ENCODE measurements at regions not wholly inside any gene's neighbourhood (a gene's known extent, or its start where the extent isn't known, plus 50 kb on each side); places are given as distances from the start of the nearest gene placed in this dataset.

GRCh38 chr9:80094176-80094771 is 522.5 kb downstream of the TLE4 start:
- Histone ChIP-seq H3F3A (ENCODE audit: control insufficient read depth, insufficient read depth) (no peaks in the 10 kb centered on the region), H3K4me3 (ENCODE audit: low read length) (no peak overlapping the region), H3K27ac (ENCODE audit: low read depth, low read length) (no peak overlapping the region), H4K20me1 (ENCODE audit: control insufficient read depth, insufficient read depth, low read depth, low read length) (no peaks in the 10 kb centered on the region), H3K27me3 (ENCODE audit: control insufficient read depth, low read length) (no peaks in the 10 kb centered on the region), H3K36me3 (ENCODE audit: control insufficient read depth, low read length) (no peaks in the 10 kb centered on the region), H3K79me2 (ENCODE audit: control insufficient read depth, low read length) (no peaks in the 10 kb centered on the region), H3K4me1 (ENCODE audit: control insufficient read depth, low read length) (no peaks in the 10 kb centered on the region), H3K9me2 (replicated peaks; ENCODE audit: control insufficient read depth, low read length) (no peaks in the 10 kb centered on the region), H3K9me3 (ENCODE audit: control insufficient read depth, insufficient read depth, low read length) (no peaks in the 10 kb centered on the region), H3K4me2 (ENCODE audit: low read length) (no peak overlapping the region)
- TF ChIP-seq EZH2phosphoT487 (IDR thresholded peaks at IDR 0.05; ENCODE audit: borderline replicate concordance, low read length) (no peak), CTCF (IDR thresholded peaks at IDR 0.05; ENCODE audit: low read depth, low read length, poor library complexity, severe bottlenecking) (no peak)

GRCh38 chr9:80093695-80094094 is 521.9 kb downstream of the TLE4 start:
- H3F3A ChIP-seq (ENCODE audit: control insufficient read depth, insufficient read depth): no peaks in the 10 kb centered on the region
- H3K27me3 ChIP-seq (ENCODE audit: control insufficient read depth, low read length): no peaks in the 10 kb centered on the region
- TF ChIP-seq EZH2phosphoT487 (IDR thresholded peaks at IDR 0.05; ENCODE audit: borderline replicate concordance, low read length): no peak
- TF ChIP-seq CTCF (IDR thresholded peaks at IDR 0.05; ENCODE audit: low read depth, low read length, poor library complexity, severe bottlenecking): no peak
- H3K4me3 ChIP-seq (ENCODE audit: low read length): no peak overlapping the region
- H3K9me2 ChIP-seq (replicated peaks; ENCODE audit: control insufficient read depth, low read length): no peaks in the 10 kb centered on the region
- no peaks in the 10 kb centered on the region for H3K36me3 ChIP-seq (ENCODE audit: control insufficient read depth, low read length)
- H4K20me1 ChIP-seq (ENCODE audit: control insufficient read depth, insufficient read depth, low read depth, low read length): no peaks in the 10 kb centered on the region
- H3K9me3 ChIP-seq (ENCODE audit: control insufficient read depth, insufficient read depth, low read length): no peaks in the 10 kb centered on the region
- H3K4me1 ChIP-seq (ENCODE audit: control insufficient read depth, low read length): no peaks in the 10 kb centered on the region
- no peak overlapping the region for H3K27ac ChIP-seq (ENCODE audit: low read depth, low read length)
- no peaks in the 10 kb centered on the region for H3K79me2 ChIP-seq (ENCODE audit: control insufficient read depth, low read length)
- H3K4me2 ChIP-seq (ENCODE audit: low read length): no peak overlapping the region

- H3K9me3 ChIP-seq (ENCODE audit: control insufficient read depth, insufficient read depth, low read length): no peaks in the 10 kb centered on the region
Observed at GRCh38 chr9:80091526-80091925, 519.8 kb downstream of the TLE4 start.

More at GRCh38 chr9:80091526-80091925, 519.8 kb downstream of the TLE4 start:
- no peaks in the 10 kb centered on the region for H3K9me2 ChIP-seq (replicated peaks; ENCODE audit: control insufficient read depth, low read length)
- no peak overlapping the region for H3K4me2 ChIP-seq (ENCODE audit: low read length)
- H3F3A ChIP-seq (ENCODE audit: control insufficient read depth, insufficient read depth): no peaks in the 10 kb centered on the region
- TF ChIP-seq CTCF (IDR thresholded peaks at IDR 0.05; ENCODE audit: low read depth, low read length, poor library complexity, severe bottlenecking): no peak
- TF ChIP-seq EZH2phosphoT487 (IDR thresholded peaks at IDR 0.05; ENCODE audit: borderline replicate concordance, low read length): no peak
- no peaks in the 10 kb centered on the region for H3K27me3 ChIP-seq (ENCODE audit: control insufficient read depth, low read length)
- no peaks in the 10 kb centered on the region for H3K36me3 ChIP-seq (ENCODE audit: control insufficient read depth, low read length)
- no peak overlapping the region for H3K4me3 ChIP-seq (ENCODE audit: low read length)
- no peaks in the 10 kb centered on the region for H3K79me2 ChIP-seq (ENCODE audit: control insufficient read depth, low read length)
- H4K20me1 ChIP-seq (ENCODE audit: control insufficient read depth, insufficient read depth, low read depth, low read length): no peaks in the 10 kb centered on the region
- H3K4me1 ChIP-seq (ENCODE audit: control insufficient read depth, low read length): no peaks in the 10 kb centered on the region
- no peak overlapping the region for H3K27ac ChIP-seq (ENCODE audit: low read depth, low read length)
